Esophagus muscularis mucosa (tissue), 3 donors: ENCODE measurements at regions not wholly inside any gene's neighbourhood (a gene's known extent, or its start where the extent isn't known, plus 50 kb on each side); places are given as distances from the start of the nearest gene placed in this dataset.

ENCODE experiments used
- POLR2A ChIP-seq: fragments of 450-650 bp; IDR thresholded peaks from one replicate; pipeline ENCODE4 v1.6.1; 2017; ENCODE audit warnings: antibody characterized with exemption, moderate library complexity, mild to moderate bottlenecking, low read depth
- TF ChIP-seq, protein P1 (sequence below), 3 experiments: fragments of 200-600 bp in 2 of 3; fragments of 450-650 bp in 1 of 3; sonication (generic) in 2 of 3; IDR thresholded peaks; one replicate each; pipeline ENCODE4 v1.5.1; 2017 to 2019; ENCODE audit warnings: antibody characterized with exemption in 3 of 3, mild to moderate bottlenecking in 2 of 3, moderate library complexity in 1 of 3

DNA sequence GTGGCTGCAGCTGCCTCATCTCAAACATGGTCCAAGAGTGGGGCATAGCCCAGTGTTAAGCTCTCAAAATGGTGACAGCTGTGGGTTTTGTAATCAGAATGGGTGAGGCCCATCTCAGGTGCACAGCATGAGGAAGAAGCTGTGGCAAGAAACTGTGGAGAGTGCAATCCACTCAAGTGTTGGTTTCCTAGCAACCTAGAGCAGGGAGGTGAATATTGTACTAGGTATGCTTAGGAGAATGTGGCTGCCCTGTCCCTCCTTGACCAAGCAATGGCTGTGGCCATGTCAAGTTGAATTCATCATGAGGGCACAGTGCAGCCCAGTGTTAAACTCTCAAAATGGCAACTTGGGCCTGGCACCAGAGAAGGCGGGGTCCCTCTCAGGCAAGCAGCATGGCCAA, 160.5 kb upstream of the KCNN2 start:
- TF ChIP-seq, protein P1, sequence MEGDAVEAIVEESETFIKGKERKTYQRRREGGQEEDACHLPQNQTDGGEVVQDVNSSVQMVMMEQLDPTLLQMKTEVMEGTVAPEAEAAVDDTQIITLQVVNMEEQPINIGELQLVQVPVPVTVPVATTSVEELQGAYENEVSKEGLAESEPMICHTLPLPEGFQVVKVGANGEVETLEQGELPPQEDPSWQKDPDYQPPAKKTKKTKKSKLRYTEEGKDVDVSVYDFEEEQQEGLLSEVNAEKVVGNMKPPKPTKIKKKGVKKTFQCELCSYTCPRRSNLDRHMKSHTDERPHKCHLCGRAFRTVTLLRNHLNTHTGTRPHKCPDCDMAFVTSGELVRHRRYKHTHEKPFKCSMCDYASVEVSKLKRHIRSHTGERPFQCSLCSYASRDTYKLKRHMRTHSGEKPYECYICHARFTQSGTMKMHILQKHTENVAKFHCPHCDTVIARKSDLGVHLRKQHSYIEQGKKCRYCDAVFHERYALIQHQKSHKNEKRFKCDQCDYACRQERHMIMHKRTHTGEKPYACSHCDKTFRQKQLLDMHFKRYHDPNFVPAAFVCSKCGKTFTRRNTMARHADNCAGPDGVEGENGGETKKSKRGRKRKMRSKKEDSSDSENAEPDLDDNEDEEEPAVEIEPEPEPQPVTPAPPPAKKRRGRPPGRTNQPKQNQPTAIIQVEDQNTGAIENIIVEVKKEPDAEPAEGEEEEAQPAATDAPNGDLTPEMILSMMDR (IDR thresholded peaks at IDR 0.05): no peak
- no peak for TF ChIP-seq POLR2A
